Peyer's patch (tissue), 4 donors: ENCODE measurements at regions not wholly inside any gene's neighbourhood (a gene's known extent, or its start where the extent isn't known, plus 50 kb on each side); places are given as distances from the start of the nearest gene placed in this dataset.

Experiments
- DNase-seq, 3 donors: peaks; one replicate each; pipeline ENCODE4 v3.0.0-alpha.2; 2017 to 2019
- H3K27ac ChIP-seq, 4 donors: fragments of 200-600 bp; sonication (generic); one replicate each; pipeline ENCODE4 v1.5.1; 2016 to 2019
- H3K27me3 ChIP-seq, 2 donors: fragments of 200-600 bp; sonication (generic); one replicate each; pipeline ENCODE4 v1.5.1; 2019
- H3K36me3 ChIP-seq, 3 donors: fragments of 200-600 bp; sonication (generic); one replicate each; pipeline ENCODE4 v1.5.1; 2016 to 2019
- H3K4me1 ChIP-seq, 4 donors: fragments of 200-600 bp; sonication (generic); one replicate each; pipeline ENCODE4 v1.5.1; 2016 to 2019
- H3K4me3 ChIP-seq, 4 donors: fragments of 200-600 bp; sonication (generic); 1 replicate in 3 of 4; 2 replicates in 1 of 4; pipeline ENCODE4 v1.5.1; 2016 to 2019; ENCODE audit warnings: mild to moderate bottlenecking in 1 of 4
- H3K9me3 ChIP-seq, 4 donors: fragments of 200-600 bp; sonication (generic); one replicate each; pipeline ENCODE4 v1.5.1; 2016 to 2019; ENCODE audit warnings: mild to moderate bottlenecking in 1 of 4
- CTCF ChIP-seq, 6 experiments: fragments of 450-650 bp in 4 of 6; fragments of 200-600 bp in 2 of 6; sonication (generic) in 1 of 6; IDR thresholded peaks; one replicate each; pipeline ENCODE4 v1.5.1; 2017 to 2019; ENCODE audit warnings: antibody characterized with exemption in 6 of 6, mild to moderate bottlenecking in 3 of 6, moderate library complexity in 1 of 6
- POLR2A ChIP-seq, 2 donors: fragments of 450-650 bp; IDR thresholded peaks; one replicate each; pipeline ENCODE4 v1.5.1; 2017; ENCODE audit warnings: antibody characterized with exemption in 2 of 2, mild to moderate bottlenecking in 2 of 2, moderate library complexity in 2 of 2

DNA sequence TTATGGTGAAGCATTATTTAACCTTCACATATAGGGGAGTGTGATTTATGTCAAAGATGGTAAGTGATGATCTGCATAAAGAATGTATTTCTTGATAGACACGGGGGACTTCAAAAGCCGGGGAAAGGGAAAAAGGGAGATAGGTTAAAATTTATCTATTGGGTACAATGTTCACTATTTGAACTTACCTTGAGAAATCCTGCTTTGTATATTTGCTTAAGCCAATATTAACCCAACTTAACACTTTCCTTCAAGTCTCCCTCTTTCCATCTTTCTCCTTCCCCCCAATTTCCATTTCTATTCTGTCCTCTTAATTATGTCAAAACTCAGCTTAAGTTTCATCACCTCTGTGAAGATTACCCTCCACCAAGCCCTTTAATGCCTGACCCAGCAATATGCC, 149.0 kb upstream of the ANK2 start:
- no peaks in the 10 kb centered on the region for H3K36me3 ChIP-seq
- H3K4me1 ChIP-seq: no peaks in the 10 kb centered on the region
- H3K27ac ChIP-seq: no peak overlapping the region
- DNase-seq: no peak
- no peaks in the 10 kb centered on the region for H3K27me3 ChIP-seq
- TF ChIP-seq POLR2A (IDR thresholded peaks at IDR 0.05): no peak
- H3K4me3 ChIP-seq: no peak overlapping the region
- H3K9me3 ChIP-seq: no peaks in the 10 kb centered on the region

DNA sequence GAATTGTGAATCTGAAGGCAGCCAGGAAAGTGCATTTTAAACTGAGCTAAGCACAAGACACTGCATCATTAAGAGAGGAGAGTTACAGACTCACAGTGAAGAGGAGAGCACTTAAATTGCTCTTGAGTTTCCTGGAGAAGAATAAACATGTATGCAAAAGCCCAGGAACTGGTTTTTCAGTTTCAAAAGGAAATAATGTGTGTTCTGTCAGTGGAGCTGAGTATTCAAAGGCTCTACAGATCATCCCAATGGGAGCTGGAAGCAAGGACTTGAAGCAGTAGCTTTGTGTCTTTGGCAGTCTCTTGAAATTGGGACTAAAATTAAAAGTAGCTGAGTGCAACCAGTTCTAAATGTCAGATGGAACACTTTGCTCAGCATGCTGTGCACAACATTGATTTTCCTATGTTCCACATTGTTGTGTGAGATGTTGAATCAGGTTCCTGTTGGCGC, 147.5 kb upstream of the ANK2 start:
- DNase-seq: no peak
- H3K27ac ChIP-seq: no peak overlapping the region
- H3K27me3 ChIP-seq: no peaks in the 10 kb centered on the region
- H3K4me3 ChIP-seq: no peak overlapping the region
- no peak for TF ChIP-seq POLR2A (IDR thresholded peaks at IDR 0.05)
- no peak for TF ChIP-seq CTCF (IDR thresholded peaks at IDR 0.05)
- H3K9me3 ChIP-seq: no peaks in the 10 kb centered on the region
- H3K36me3 ChIP-seq: no peaks in the 10 kb centered on the region
- no peaks in the 10 kb centered on the region for H3K4me1 ChIP-seq

- Histone ChIP-seq H3K36me3 (no peaks in the 10 kb centered on the region), H3K27ac (no peak overlapping the region), H3K9me3 (no peaks in the 10 kb centered on the region), H3K4me1 (no peaks in the 10 kb centered on the region), H3K27me3 (no peaks in the 10 kb centered on the region), H3K4me3 (no peak overlapping the region)
- DNase-seq: no peak
- no peak for TF ChIP-seq CTCF (IDR thresholded peaks at IDR 0.05)
- no peak for TF ChIP-seq POLR2A (IDR thresholded peaks at IDR 0.05)
These were observed 143.7 kb upstream of the ANK2 start for GRCh38 chr4:112905728-112906127.

DNA sequence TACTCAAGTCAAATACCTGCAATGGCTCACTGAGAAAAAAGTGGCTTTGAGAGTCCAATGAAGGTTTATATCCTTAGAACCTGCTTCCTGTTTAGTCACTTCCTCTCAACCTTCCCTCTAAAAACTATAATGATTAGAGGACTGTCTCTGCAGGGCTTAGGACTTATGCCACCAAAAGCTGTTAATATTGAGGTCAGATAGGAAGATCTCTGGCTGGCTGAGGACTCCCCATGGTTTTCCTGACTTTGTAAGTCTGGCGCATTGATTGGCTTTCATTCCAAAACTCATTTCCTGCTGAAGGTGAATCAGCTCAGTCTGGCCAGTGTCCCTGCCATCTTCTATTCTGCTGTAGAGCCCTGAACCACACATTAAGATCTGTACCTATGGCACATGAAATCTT, 140.9 kb upstream of the ANK2 start:
- H3K27me3 ChIP-seq: no peaks in the 10 kb centered on the region
- no peak overlapping the region for H3K27ac ChIP-seq
- DNase-seq: no peak
- TF ChIP-seq POLR2A (IDR thresholded peaks at IDR 0.05) (no peak), CTCF (IDR thresholded peaks at IDR 0.05) (no peak)
- no peaks in the 10 kb centered on the region for H3K4me1 ChIP-seq
- H3K36me3 ChIP-seq: no peaks in the 10 kb centered on the region
- no peak overlapping the region for H3K4me3 ChIP-seq
- no peaks in the 10 kb centered on the region for H3K9me3 ChIP-seq

GRCh38 chr4:112910109-112910736, 139.2 kb upstream of the ANK2 start:
- TF ChIP-seq POLR2A (IDR thresholded peaks at IDR 0.05) (no peak), CTCF (IDR thresholded peaks at IDR 0.05) (no peak)
- no peaks in the 10 kb centered on the region for H3K9me3 ChIP-seq
- no peak for DNase-seq
- peak overlapping the region in 2 of 4 donors; percentile 8 to 22 for H3K4me3 ChIP-seq
- H3K4me1 ChIP-seq: no peaks in the 10 kb centered on the region
- no peaks in the 10 kb centered on the region for H3K27me3 ChIP-seq
- no peaks in the 10 kb centered on the region for H3K36me3 ChIP-seq
- no peak overlapping the region for H3K27ac ChIP-seq

GRCh38 chr4:112916868-112917267, 132.6 kb upstream of the ANK2 start:
- Histone ChIP-seq H3K9me3 (no peaks in the 10 kb centered on the region), H3K27me3 (no peaks in the 10 kb centered on the region), H3K4me3 (no peak overlapping the region), H3K36me3 (no peaks in the 10 kb centered on the region), H3K27ac (no peak overlapping the region), H3K4me1 (no peaks in the 10 kb centered on the region)
- DNase-seq: no peak
- TF ChIP-seq CTCF (IDR thresholded peaks at IDR 0.05): no peak
- no peak for TF ChIP-seq POLR2A (IDR thresholded peaks at IDR 0.05)
